ENCODE measurements at regions not wholly inside any gene's neighbourhood (a gene's known extent, or its start where the extent isn't known, plus 50 kb on each side); places are given as distances from the start of the nearest gene placed in this dataset.

- DNase-seq (ENCODE audit: low spot score): no peak
Observed at GRCh38 chr20:37598100-37598543, 70.4 kb upstream of the BLCAP start.

GRCh38 chr20:37596890-37597536 is 69.3 kb upstream of the BLCAP start:
- DNase-seq (ENCODE audit: low spot score): no peak

- no peak for DNase-seq (ENCODE audit: low spot score)
Observed at GRCh38 chr20:37596168-37596567, 68.5 kb upstream of the BLCAP start.

- DNase-seq (ENCODE audit: low spot score): no peak
Observed at GRCh38 chr20:37593710-37594109, 66.0 kb upstream of the BLCAP start.

- no peak for DNase-seq (ENCODE audit: low spot score)
Observed at GRCh38 chr20:37590938-37591490, 63.3 kb upstream of the BLCAP start.

GRCh38 chr20:37586078-37586477 is 58.4 kb upstream of the BLCAP start:
- DNase-seq (ENCODE audit: low spot score): no peak

GRCh38 chr20:37584238-37584807 is 56.6 kb upstream of the BLCAP start:
- DNase-seq (ENCODE audit: low spot score): no peak

GRCh38 chr20:37581246-37581645 is 53.6 kb upstream of the BLCAP start:
- no peak for DNase-seq (ENCODE audit: low spot score)

- DNase-seq (ENCODE audit: low spot score): no peak
Observed at GRCh38 chr20:37580069-37580468, 52.4 kb upstream of the BLCAP start.

- no peak for DNase-seq (ENCODE audit: low spot score)
Observed at GRCh38 chr20:37579106-37579505, 51.4 kb upstream of the BLCAP start.

- DNase-seq (ENCODE audit: low spot score): no peak
Observed at GRCh38 chr20:37577981-37578380, 50.3 kb upstream of the BLCAP start.

Data from germinal center (tissue), 1 donor.